GM23248 (cell line): ENCODE measurements at regions not wholly inside any gene's neighbourhood (a gene's known extent, or its start where the extent isn't known, plus 50 kb on each side); places are given as distances from the start of the nearest gene placed in this dataset.

ENCODE experiments used
- DNase-seq: peaks from one replicate; pipeline ENCODE4 v3.0.0-alpha.2; 2015
- H2AFZ ChIP-seq: fragments of 200-600 bp; sonication (generic); 2 replicates; pipeline ENCODE4 v1.6.1; 2016; ENCODE audit warnings: antibody characterized with exemption
- H3F3A ChIP-seq: fragments of 200-600 bp; sonication (generic); 2 replicates; pipeline ENCODE4 v1.6.1; 2016; ENCODE audit warnings: mild to moderate bottlenecking, antibody characterized with exemption, mixed run types; ENCODE audit not compliant: insufficient read depth
- H3K27ac ChIP-seq: fragments of 200-600 bp; sonication (generic); 2 replicates; pipeline ENCODE4 v1.5.1; 2016; ENCODE audit warnings: mild to moderate bottlenecking
- H3K27me3 ChIP-seq: fragments of 200-600 bp; sonication (generic); replicated peaks from 2 replicates; pipeline ENCODE4 v1.6.1; 2016; ENCODE audit warnings: mild to moderate bottlenecking; ENCODE audit not compliant: insufficient read depth
- H3K36me3 ChIP-seq: fragments of 200-600 bp; sonication (generic); 2 replicates; pipeline ENCODE4 v1.6.1; 2016; ENCODE audit warnings: low read depth, mild to moderate bottlenecking
- H3K4me1 ChIP-seq: fragments of 200-600 bp; sonication (generic); 2 replicates; pipeline ENCODE4 v1.6.1; 2016; ENCODE audit warnings: mild to moderate bottlenecking; ENCODE audit not compliant: insufficient read depth
- H3K4me2 ChIP-seq: fragments of 200-600 bp; sonication (generic); one replicate; pipeline ENCODE4 v1.6.1; 2016; ENCODE audit warnings: mild to moderate bottlenecking; ENCODE audit not compliant: unreplicated experiment
- H3K4me3 ChIP-seq: fragments of 200-600 bp; sonication (generic); 2 replicates; pipeline ENCODE4 v1.5.1; 2016; ENCODE audit warnings: mild to moderate bottlenecking
- H3K79me2 ChIP-seq: fragments of 200-600 bp; sonication (generic); 2 replicates; pipeline ENCODE4 v1.6.1; 2016; ENCODE audit warnings: mild to moderate bottlenecking; ENCODE audit not compliant: insufficient read depth
- H3K9ac ChIP-seq: fragments of 200-600 bp; sonication (generic); 2 replicates; pipeline ENCODE4 v1.6.1; 2016; ENCODE audit warnings: mild to moderate bottlenecking
- H3K9me2 ChIP-seq: fragments of 200-600 bp; sonication (generic); 2 replicates; pipeline ENCODE4 v1.6.1; 2016; ENCODE audit warnings: mixed run types, mild to moderate bottlenecking, moderate library complexity; ENCODE audit not compliant: insufficient read depth
- H3K9me3 ChIP-seq: fragments of 200-600 bp; sonication (generic); one replicate; pipeline ENCODE4 v1.6.1; 2017; ENCODE audit warnings: low read depth
- H4K20me1 ChIP-seq: fragments of 200-600 bp; sonication (generic); 2 replicates; pipeline ENCODE4 v1.6.0; 2016; ENCODE audit not compliant: insufficient read depth
- EZH2 ChIP-seq: fragments of 200-600 bp; sonication (generic); IDR thresholded peaks from 2 replicates; pipeline ENCODE4 v1.6.1; 2018; ENCODE audit warnings: antibody characterized with exemption, mild to moderate bottlenecking; ENCODE audit not compliant: insufficient read depth, poor library complexity, severe bottlenecking
- EZH2phosphoT487 ChIP-seq: fragments of 200-600 bp; sonication (generic); IDR thresholded peaks from 2 replicates; pipeline ENCODE4 v1.6.1; 2018; ENCODE audit warnings: antibody characterized with exemption, moderate library complexity, mild to moderate bottlenecking, low read depth; ENCODE audit not compliant: insufficient read depth
- WGBS, 2 experiments: methylation state at CpG; one replicate each; pipeline ENCODE4 v1.1.6; 2015 to 2017; ENCODE audit warnings: low lambda C conversion rate in 2 of 2, low coverage in 1 of 2; ENCODE audit errors: missing lambda C conversion rate in 2 of 2; 5-methylcytosine and 5-hydroxymethylcytosine counted together
- in situ Hi-C: fragments of 300-500 bp; cut with MboI; formaldehyde crosslinking; loops from 2 replicates; pipeline ENCODE4 v1.15.0; 2020

DNA sequence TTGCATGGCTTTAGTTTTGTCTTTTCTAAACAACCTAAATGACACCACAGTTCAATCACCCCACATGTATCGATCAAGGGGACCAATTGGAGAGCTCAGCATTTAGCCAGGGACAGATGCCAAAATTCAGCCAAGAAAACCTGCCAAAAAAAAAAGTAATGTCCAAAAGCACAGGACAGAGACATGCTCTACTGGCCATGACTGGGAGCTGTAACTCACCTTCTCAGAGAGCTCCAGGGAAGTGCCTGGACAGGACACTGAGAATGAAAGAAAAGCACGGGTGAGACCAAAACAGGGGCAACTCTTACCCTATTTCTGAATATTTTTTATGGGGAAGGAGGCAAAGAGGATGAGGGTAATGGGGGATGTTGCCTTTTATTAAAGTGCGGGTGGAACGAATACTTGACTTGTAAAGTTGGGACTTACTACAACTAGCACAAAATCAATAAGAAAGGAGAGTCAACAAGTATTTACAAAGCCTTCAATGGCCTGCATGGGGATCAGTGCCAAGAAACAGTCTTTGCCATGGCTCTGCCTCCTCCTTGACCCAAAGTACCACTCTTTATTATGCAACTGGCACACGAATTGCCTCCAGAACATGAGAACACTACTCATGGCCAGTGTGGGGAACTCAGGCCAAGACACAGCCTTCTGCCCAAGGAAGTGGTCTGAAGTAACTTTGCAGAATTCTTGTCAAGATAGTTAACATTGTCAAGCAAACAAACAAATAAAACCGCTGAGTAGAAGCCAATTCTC, 72.9 kb upstream of the HK2 start:
- Histone ChIP-seq H3K79me2 (no peaks in the 10 kb centered on the region), H3K27ac (no peak overlapping the region), H3K4me3 (no peak overlapping the region), H3K27me3 (no peaks in the 10 kb centered on the region), H3K9me2 (no peaks in the 10 kb centered on the region), H3K9ac (no peak overlapping the region), H3K4me1 (peaks cover 4% of the 10 kb centered on the region; the same call in 1 of the 2 replicates), H3K36me3 (no peaks in the 10 kb centered on the region), H3K9me3 (no peaks in the 10 kb centered on the region), H4K20me1 (no peaks in the 10 kb centered on the region), H2AFZ (no peak overlapping the region), H3K4me2 (no peak overlapping the region), H3F3A (peaks cover 7% of the 10 kb centered on the region; the same call in 1 of the 2 replicates)
- TF ChIP-seq EZH2phosphoT487 (no peak), EZH2 (no peak)
- DNase-seq = no peak
- WGBS, 2 experiments = 74 to 84% methylated on average over 6 of the region's 6 CpGs
- in situ Hi-C loops = no loop called here

DNA sequence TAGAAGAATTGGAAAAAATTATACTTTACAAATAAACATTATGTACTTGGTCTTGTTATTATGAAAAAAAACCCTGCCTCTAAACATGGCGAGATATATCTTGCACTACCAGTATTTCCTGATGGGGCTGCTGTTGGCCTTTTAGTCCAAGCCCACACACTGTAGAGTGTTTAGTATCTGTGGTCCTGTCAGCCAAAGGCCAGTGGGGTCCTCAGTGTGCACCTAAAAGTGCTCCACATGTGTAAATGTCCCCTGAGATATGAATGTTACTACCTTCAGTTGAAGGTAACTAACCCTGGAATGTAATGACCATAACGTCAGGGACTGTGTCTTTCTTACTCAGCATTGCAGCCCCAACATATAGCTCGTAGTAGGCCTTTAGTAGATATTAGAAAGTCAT, 71.1 kb upstream of the HK2 start:
- peaks cover 7% of the 10 kb centered on the region; the same call in 1 of the 2 replicates for H3F3A ChIP-seq
- H3K27me3 ChIP-seq = no peaks in the 10 kb centered on the region
- no peak overlapping the region for H3K27ac ChIP-seq
- no peak overlapping the region for H3K9ac ChIP-seq
- no peaks in the 10 kb centered on the region for H3K9me2 ChIP-seq
- no peaks in the 10 kb centered on the region for H3K9me3 ChIP-seq
- H4K20me1 ChIP-seq = no peaks in the 10 kb centered on the region
- no peak overlapping the region for H2AFZ ChIP-seq
- no peak overlapping the region for H3K4me3 ChIP-seq
- no peak for DNase-seq
- in situ Hi-C loops = no loop called here
- H3K4me2 ChIP-seq = no peak overlapping the region
- peaks cover 10% of the 10 kb centered on the region for H3K4me1 ChIP-seq
- TF ChIP-seq EZH2phosphoT487 (no peak), EZH2 (no peak)
- H3K79me2 ChIP-seq = no peaks in the 10 kb centered on the region
- WGBS, 2 experiments = 53 to 59% methylated on average over 3 of the region's 3 CpGs
- H3K36me3 ChIP-seq = no peaks in the 10 kb centered on the region

- Histone ChIP-seq H3K9me3 (no peaks in the 10 kb centered on the region), H3K4me2 (no peak overlapping the region), H3F3A (peaks cover 7% of the 10 kb centered on the region; the same call in 1 of the 2 replicates), H3K9ac (no peak overlapping the region), H3K27me3 (no peaks in the 10 kb centered on the region), H3K4me3 (no peak overlapping the region), H3K4me1 (peaks cover 20% of the 10 kb centered on the region), H3K27ac (no peak overlapping the region), H3K79me2 (no peaks in the 10 kb centered on the region), H3K36me3 (no peaks in the 10 kb centered on the region), H4K20me1 (no peaks in the 10 kb centered on the region), H2AFZ (no peak overlapping the region), H3K9me2 (no peaks in the 10 kb centered on the region)
- in situ Hi-C loops = no loop called here
- TF ChIP-seq EZH2 = no peak
- no peak for TF ChIP-seq EZH2phosphoT487
- DNase-seq = no peak
These were observed 69.9 kb upstream of the HK2 start for GRCh38 chr2:74763962-74764428.

DNA sequence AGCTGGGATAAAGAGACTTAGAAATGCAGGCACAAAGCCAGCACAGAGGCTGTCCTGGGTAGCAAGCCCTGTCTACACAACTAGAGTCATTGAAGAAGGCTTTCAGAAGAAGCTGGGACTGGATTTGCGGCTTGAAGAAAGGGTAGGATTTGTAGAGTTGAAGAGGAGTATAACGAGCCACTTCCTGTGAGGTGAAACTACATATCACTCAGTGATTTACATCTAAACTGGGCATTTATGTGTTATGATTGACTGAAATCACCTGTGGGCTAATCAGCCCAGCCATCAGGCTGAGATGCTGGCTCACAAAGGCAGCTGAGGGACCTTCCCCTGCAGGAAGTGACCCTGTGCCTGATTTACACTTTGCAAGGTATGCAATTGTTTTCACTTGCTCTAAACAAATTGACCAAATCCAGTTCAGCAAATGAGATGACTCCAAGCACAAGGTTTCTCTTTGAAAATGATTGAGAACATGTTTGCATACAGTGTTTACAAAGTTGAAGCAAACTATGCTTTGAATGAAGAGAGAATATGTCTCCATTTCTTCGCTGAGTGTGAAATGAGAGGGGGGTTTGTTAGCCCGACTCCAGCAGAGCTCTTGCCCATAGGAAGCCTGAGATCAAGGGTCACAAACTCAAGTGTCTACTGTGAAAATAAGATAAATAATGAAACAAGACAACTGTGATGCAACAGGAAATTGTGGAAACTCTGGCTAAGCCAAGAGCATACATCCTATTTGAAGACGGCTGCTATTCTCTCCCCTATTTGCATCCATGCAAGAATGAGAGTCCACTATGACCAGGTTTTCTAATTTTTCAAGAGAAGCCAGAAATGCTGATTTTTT, 69.3 kb upstream of the HK2 start:
- Histone ChIP-seq H3F3A (peaks cover 6% of the 10 kb centered on the region; the same call in 1 of the 2 replicates), H3K27me3 (no peaks in the 10 kb centered on the region), H3K27ac (no peak overlapping the region), H3K4me1 (peaks cover 20% of the 10 kb centered on the region), H3K36me3 (no peaks in the 10 kb centered on the region), H3K9ac (no peak overlapping the region), H3K9me3 (no peaks in the 10 kb centered on the region), H2AFZ (no peak overlapping the region), H3K4me2 (no peak overlapping the region), H3K9me2 (no peaks in the 10 kb centered on the region), H3K79me2 (no peaks in the 10 kb centered on the region), H4K20me1 (no peaks in the 10 kb centered on the region), H3K4me3 (no peak overlapping the region)
- WGBS, 2 experiments = 73 to 79% methylated on average over 5 of the region's 5 CpGs
- no peak for DNase-seq
- no peak for TF ChIP-seq EZH2
- TF ChIP-seq EZH2phosphoT487 = no peak
- in situ Hi-C loops = no loop called here
